GM12878 (cell line): ENCODE measurements at regions not wholly inside any gene's neighbourhood (a gene's known extent, or its start where the extent isn't known, plus 50 kb on each side); places are given as distances from the start of the nearest gene placed in this dataset.

ENCODE experiments used
- ATAC-seq: fragments of 200-7000 bp; cut with Tn5 transposase; 3 replicates; pipeline ENCODE4 v1.9.1; 2020; ENCODE audit warnings: mild to moderate bottlenecking, moderate library complexity
- BruUV-seq: library from RNA; stranded (reverse); fragments of 400-500 nt; replicated peaks from 2 replicates; lab custom pipeline; 2021; lab: Mats Ljungman, UMichigan
- CTCF ChIA-PET: fragments of 300-600 bp; sonication (Branson Sonifier 250); formaldehyde crosslinking; extraction: SDS; loops from one replicate; lab custom pipeline; 2021; ENCODE audit warnings: inconsistent platforms; lab: Yijun Ruan, JAX
- POLR2A ChIA-PET: fragments of 350-600 bp; formaldehyde crosslinking; extraction: SDS; loops from one replicate; lab custom pipeline; 2021; ENCODE audit warnings: inconsistent platforms; lab: Charles Lee
- RAD21 ChIA-PET: fragments of 300-600 bp; sonication (Branson Sonifier 250); formaldehyde crosslinking; loops from one replicate; lab custom pipeline; 2023; ENCODE audit warnings: antibody characterized with exemption; ENCODE audit not compliant: unreplicated experiment; lab: Charles Lee
- SMC1A ChIA-PET: fragments of 300-600 bp; sonication (Branson Sonifier 250); formaldehyde crosslinking; loops from one replicate; lab custom pipeline; 2023; ENCODE audit not compliant: unreplicated experiment, uncharacterized antibody; lab: Charles Lee
- DNase-seq: peaks from one replicate; pipeline ENCODE4 v3.0.0-alpha.2; 2011; ENCODE audit warnings: low read depth, low spot score
- FAIRE-seq: peaks from 3 replicates; lab custom pipeline; 2011; peaks lifted over from hg19 to GRCh38; lab: Jason Lieb, UNC
- H2AFZ ChIP-seq: 2 replicates; pipeline ENCODE4 v1.6.0; 2011; ENCODE audit warnings: low read depth, low read length, control low read depth; ENCODE audit not compliant: control insufficient read depth
- H3K27ac ChIP-seq: 2 replicates; pipeline ENCODE4 v1.5.1; 2011; ENCODE audit warnings: control low read depth; ENCODE audit not compliant: control insufficient read depth, insufficient read depth
- H3K27me3 ChIP-seq, 2 experiments: replicated peaks in 1 of 2; 2 replicates each; pipeline versions ENCODE4 v1.6.0 to v1.6.1; 2011; ENCODE audit warnings: low read length in 1 of 2; ENCODE audit not compliant: control insufficient read depth in 2 of 2, insufficient read depth in 2 of 2
- H3K36me3 ChIP-seq, 2 experiments: 2 replicates each; pipeline ENCODE4 v1.5.1; 2011; ENCODE audit warnings: low read length in 1 of 2; ENCODE audit not compliant: control insufficient read depth in 2 of 2, insufficient read depth in 2 of 2
- H3K4me1 ChIP-seq: 2 replicates; pipeline ENCODE4 v1.6.1; 2011; ENCODE audit warnings: mild to moderate bottlenecking, low read length, moderate library complexity, mixed read lengths; ENCODE audit not compliant: control insufficient read depth, insufficient read depth
- H3K4me2 ChIP-seq: 2 replicates; pipeline ENCODE4 v1.6.0; 2011; ENCODE audit warnings: control low read depth; ENCODE audit not compliant: control insufficient read depth, insufficient read depth
- H3K4me3 ChIP-seq: fragments of 200-600 bp; sonication (generic); 2 replicates; pipeline ENCODE4 v1.5.1; 2016
- H3K79me2 ChIP-seq: 2 replicates; pipeline ENCODE4 v1.6.0; 2011; ENCODE audit warnings: low read length; ENCODE audit not compliant: control insufficient read depth, insufficient read depth
- H3K9ac ChIP-seq: 2 replicates; pipeline ENCODE4 v1.8.0; 2011; ENCODE audit warnings: low read length, control low read depth, mixed read lengths; ENCODE audit not compliant: control insufficient read depth, insufficient read depth
- H3K9me3 ChIP-seq: replicated peaks from 3 replicates; pipeline ENCODE4 v1.5.1; 2011; ENCODE audit warnings: mild to moderate bottlenecking, low read length; ENCODE audit not compliant: control insufficient read depth, insufficient read depth
- H4K20me1 ChIP-seq: 2 replicates; pipeline ENCODE4 v1.6.0; 2011; ENCODE audit not compliant: control insufficient read depth, insufficient read depth
- CHD4 ChIP-seq: fragments of 200-600 bp; sonication (generic); IDR thresholded peaks from 2 replicates; pipeline ENCODE4 v1.6.1; 2016; ENCODE audit warnings: mild to moderate bottlenecking
- EED ChIP-seq: sonication (generic); IDR thresholded peaks from 2 replicates; pipeline ENCODE4 v1.6.1; 2016; ENCODE audit warnings: antibody characterized with exemption, low read depth
- ETV6 ChIP-seq, 2 experiments: fragments of 450-650 bp in 1 of 2; IDR thresholded peaks in 1 of 2; conservative IDR thresholded peaks in 1 of 2; 2 replicates each; pipeline ENCODE4 v1.6.1; 2014; ENCODE audit warnings: antibody characterized with exemption in 1 of 2, borderline replicate concordance in 1 of 2, low read depth in 1 of 2, mild to moderate bottlenecking in 1 of 2, moderate library complexity in 1 of 2
- NFIC ChIP-seq: IDR thresholded peaks from 2 replicates; pipeline ENCODE4 v1.6.1; 2012; ENCODE audit warnings: low read depth, mild to moderate bottlenecking, inconsistent platforms, low read length, moderate library complexity
- NR2F1 ChIP-seq: fragments of 450-650 bp; conservative IDR thresholded peaks from 2 replicates; pipeline ENCODE4 v1.6.1; 2017; ENCODE audit warnings: mild to moderate bottlenecking
- SMAD1 ChIP-seq: fragments of 450-650 bp; IDR thresholded peaks from 2 replicates; pipeline ENCODE4 v1.6.1; 2018; ENCODE audit warnings: mild to moderate bottlenecking, low read depth; ENCODE audit not compliant: partially characterized antibody
- WGBS: methylation state at CpG from one replicate; pipeline ENCODE4 v1.1.6; 2016; ENCODE audit warnings: low lambda C conversion rate; ENCODE audit not compliant: insufficient replicate concordance, insufficient coverage; ENCODE audit errors: missing lambda C conversion rate; 5-methylcytosine and 5-hydroxymethylcytosine counted together
- in situ Hi-C: fragments of 300-500 bp; cut with MboI; formaldehyde crosslinking; loops from 9 replicates; pipeline ENCODE4 v1.14.3; 2018; ENCODE audit warnings: mixed read lengths
- intact Hi-C: fragments of 100-400 bp; cut with micrococcal nuclease; formaldehyde crosslinking; loops from one replicate; pipeline ENCODE4 v1.14.2; 2022; ENCODE audit not compliant: unreplicated experiment
- TF ChIP-seq, protein P1 (sequence below): fragments of 450-650 bp; IDR thresholded peaks from 2 replicates; pipeline ENCODE4 v1.6.1; 2017; ENCODE audit warnings: mild to moderate bottlenecking

- TF ChIP-seq EED: no peak
- TF ChIP-seq SMAD1: no peak
- TF ChIP-seq ETV6 (conservative IDR thresholded peaks at IDR 0.05 in 1 of 2, IDR thresholded peaks at IDR 0.05 in 1 of 2; ENCODE audit: borderline replicate concordance in 1 of 2, low read depth in 1 of 2): no peak
- no peak for TF ChIP-seq NFIC
- no peak for TF ChIP-seq NR2F1
- TF ChIP-seq, protein P1, sequence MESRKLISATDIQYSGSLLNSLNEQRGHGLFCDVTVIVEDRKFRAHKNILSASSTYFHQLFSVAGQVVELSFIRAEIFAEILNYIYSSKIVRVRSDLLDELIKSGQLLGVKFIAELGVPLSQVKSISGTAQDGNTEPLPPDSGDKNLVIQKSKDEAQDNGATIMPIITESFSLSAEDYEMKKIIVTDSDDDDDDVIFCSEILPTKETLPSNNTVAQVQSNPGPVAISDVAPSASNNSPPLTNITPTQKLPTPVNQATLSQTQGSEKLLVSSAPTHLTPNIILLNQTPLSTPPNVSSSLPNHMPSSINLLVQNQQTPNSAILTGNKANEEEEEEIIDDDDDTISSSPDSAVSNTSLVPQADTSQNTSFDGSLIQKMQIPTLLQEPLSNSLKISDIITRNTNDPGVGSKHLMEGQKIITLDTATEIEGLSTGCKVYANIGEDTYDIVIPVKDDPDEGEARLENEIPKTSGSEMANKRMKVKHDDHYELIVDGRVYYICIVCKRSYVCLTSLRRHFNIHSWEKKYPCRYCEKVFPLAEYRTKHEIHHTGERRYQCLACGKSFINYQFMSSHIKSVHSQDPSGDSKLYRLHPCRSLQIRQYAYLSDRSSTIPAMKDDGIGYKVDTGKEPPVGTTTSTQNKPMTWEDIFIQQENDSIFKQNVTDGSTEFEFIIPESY: no peak
- no peak for TF ChIP-seq CHD4
- ATAC-seq (no peak), DNase-seq (no peak), FAIRE-seq (no peak)
- H3K36me3 ChIP-seq: no peaks in the 10 kb centered on the region
- intact Hi-C loops (no loop called here), in situ Hi-C loops (no loop called here)
- CTCF ChIA-PET: interaction anchor here (1.0 kb wide), 1 partner anchor 10 kb away, joined by 3 read pairs; no protein-coding TSS in a partner anchor
- no peaks in the 10 kb centered on the region for H4K20me1 ChIP-seq
- no TSS peak for BruUV-seq
- no peak overlapping the region for H3K27ac ChIP-seq
- no peak overlapping the region for H2AFZ ChIP-seq
- no peak overlapping the region for H3K4me3 ChIP-seq
- no peaks in the 10 kb centered on the region for H3K27me3 ChIP-seq
- no peaks in the 10 kb centered on the region for H3K79me2 ChIP-seq
- RAD21 ChIA-PET: no interaction called here
- SMC1A ChIA-PET: interaction anchor here (0.7 to 1.1 kb wide), 2 partner anchors 18 to 35 kb away, joined by 3 to 4 read pairs; no protein-coding TSS in a partner anchor
- POLR2A ChIA-PET: no interaction called here
- no peaks in the 10 kb centered on the region for H3K9me3 ChIP-seq
- no peaks in the 10 kb centered on the region for H3K4me1 ChIP-seq
- WGBS: 44% methylated on average over 3 of the region's 3 CpGs
- H3K4me2 ChIP-seq: no peak overlapping the region
- H3K9ac ChIP-seq: no peak overlapping the region
These were observed 119.4 kb downstream of the KCNJ2 start for GRCh38 chr17:70288540-70289290.
